Stimulated activated CD4-positive, alpha-beta T cell treated with anti-CD3 and anti-CD28 coated beads, Interleukin-15, amount 100 ng/mL, for 24 hours (primary cell): ENCODE measurements at regions not wholly inside any gene's neighbourhood (a gene's known extent, or its start where the extent isn't known, plus 50 kb on each side); places are given as distances from the start of the nearest gene placed in this dataset.
"Not testable (repeated sequence)": the region's sequence is repeated elsewhere in the genome, so short reads cannot be mapped to it uniquely, and the experiment has no call there.

Source experiments
- DNase-seq: peaks from one replicate; pipeline ENCODE4 v3.0.0-alpha.2; 2020

GRCh38 chr9:107809871-107810460 is 320.4 kb upstream of the KLF4 start:
- DNase-seq = no peak

- DNase-seq = no peak
These were observed 317.6 kb upstream of the KLF4 start for GRCh38 chr9:107807183-107807582.

GRCh38 chr9:107805201-107805600 is 315.6 kb upstream of the KLF4 start:
- no peak for DNase-seq

GRCh38 chr9:107794259-107794658 is 304.7 kb upstream of the KLF4 start:
- DNase-seq = no peak

- DNase-seq = no peak
These were observed 304.0 kb upstream of the KLF4 start for GRCh38 chr9:107793541-107793940.

GRCh38 chr9:107792596-107792995 is 303.0 kb upstream of the KLF4 start:
- DNase-seq = no peak

GRCh38 chr9:107792006-107792405 is 302.4 kb upstream of the KLF4 start:
- no peak for DNase-seq

- no peak for DNase-seq
These were observed 299.6 kb upstream of the KLF4 start for GRCh38 chr9:107789001-107789700.

GRCh38 chr9:107786561-107786960 is 297.0 kb upstream of the KLF4 start:
- DNase-seq = no peak

- DNase-seq = no peak
These were observed 294.8 kb upstream of the KLF4 start for GRCh38 chr9:107784235-107784958.

- DNase-seq = no peak
These were observed 293.2 kb upstream of the KLF4 start for GRCh38 chr9:107782789-107783188.

- DNase-seq = no peak
These were observed 292.8 kb upstream of the KLF4 start for GRCh38 chr9:107782381-107782780.

GRCh38 chr9:107780960-107781359 is 291.4 kb upstream of the KLF4 start:
- DNase-seq = no peak

- no peak for DNase-seq
These were observed 290.2 kb upstream of the KLF4 start for GRCh38 chr9:107779731-107780130.

GRCh38 chr9:107778661-107779060 is 289.1 kb upstream of the KLF4 start:
- no peak for DNase-seq

- not testable (repeated sequence) for DNase-seq
These were observed 284.5 kb upstream of the KLF4 start for GRCh38 chr9:107774099-107774498.

- no peak for DNase-seq
These were observed 283.4 kb upstream of the KLF4 start for GRCh38 chr9:107772988-107773387.

- DNase-seq = no peak
These were observed 281.1 kb upstream of the KLF4 start for GRCh38 chr9:107770716-107771115.

GRCh38 chr9:107768224-107768623 is 278.7 kb upstream of the KLF4 start:
- DNase-seq = no peak

- no peak for DNase-seq
These were observed 278.1 kb upstream of the KLF4 start for GRCh38 chr9:107767711-107768110.

GRCh38 chr9:107763469-107763868 is 273.9 kb upstream of the KLF4 start:
- DNase-seq = not testable (repeated sequence)

- no peak for DNase-seq
These were observed 271.7 kb upstream of the KLF4 start for GRCh38 chr9:107761307-107761706.

- DNase-seq = no peak
These were observed 271.1 kb upstream of the KLF4 start for GRCh38 chr9:107760469-107761242.

GRCh38 chr9:107759823-107760166 is 270.2 kb upstream of the KLF4 start:
- DNase-seq = no peak
